ENCODE measurements at regions not wholly inside any gene's neighbourhood (a gene's known extent, or its start where the extent isn't known, plus 50 kb on each side); places are given as distances from the start of the nearest gene placed in this dataset.
A peak's percentile ranks its signal among the peaks of the same experiment; 100 is the strongest.

- Histone ChIP-seq H3K27ac (no peak overlapping the region), H3K4me3 (no peak overlapping the region), H3K9me2 (replicated peaks; ENCODE audit: insufficient read depth) (no peaks in the 10 kb centered on the region), H3K4me1 (ENCODE audit: insufficient read depth) (peaks cover 9% of the 10 kb centered on the region), H2AFZ (no peak overlapping the region), H3K36me3 (replicated peaks; ENCODE audit: insufficient read depth, low read depth) (no peaks in the 10 kb centered on the region), H3K79me2 (no peaks in the 10 kb centered on the region), H4K20me1 (ENCODE audit: insufficient read depth, poor library complexity, severe bottlenecking) (no peaks in the 10 kb centered on the region), H3K9me3 (ENCODE audit: low read depth) (no peaks in the 10 kb centered on the region), H3K4me2 (peak overlapping the region; percentile 41), H3K27me3 (no peaks in the 10 kb centered on the region)
- DNase-seq (ENCODE audit: low spot score) = no peak
- TF ChIP-seq CTCF (IDR thresholded peaks at IDR 0.05; ENCODE audit: poor library complexity) = no peak
- no peak for TF ChIP-seq EZH2 (IDR thresholded peaks at IDR 0.05; ENCODE audit: borderline replicate concordance)
- TF ChIP-seq EZH2phosphoT487 (IDR thresholded peaks at IDR 0.05; ENCODE audit: low read depth, severe bottlenecking, unreplicated experiment) = no peak
- WGBS (ENCODE audit: low lambda C conversion rate, missing lambda C conversion rate) = 76% methylated on average over 5 of the region's 5 CpGs
Observed at GRCh38 chr1:193463326-193463932, 277.0 kb upstream of the B3GALT2 start.

- Histone ChIP-seq H2AFZ (peak overlapping the region; percentile 49), H4K20me1 (ENCODE audit: insufficient read depth, poor library complexity, severe bottlenecking) (no peaks in the 10 kb centered on the region), H3K4me3 (no peak overlapping the region), H3K4me1 (ENCODE audit: insufficient read depth) (peaks cover 9% of the 10 kb centered on the region), H3K27ac (no peak overlapping the region), H3K4me2 (peak overlapping the region; percentile 41), H3K36me3 (replicated peaks; ENCODE audit: insufficient read depth, low read depth) (no peaks in the 10 kb centered on the region), H3K27me3 (no peaks in the 10 kb centered on the region), H3K79me2 (no peaks in the 10 kb centered on the region), H3K9me2 (replicated peaks; ENCODE audit: insufficient read depth) (no peaks in the 10 kb centered on the region), H3K9me3 (ENCODE audit: low read depth) (no peaks in the 10 kb centered on the region)
- 53% methylated on average over 5 of the region's 5 CpGs for WGBS (ENCODE audit: low lambda C conversion rate, missing lambda C conversion rate)
- no peak for DNase-seq (ENCODE audit: low spot score)
- TF ChIP-seq CTCF (IDR thresholded peaks at IDR 0.05; ENCODE audit: poor library complexity) (no peak), EZH2 (IDR thresholded peaks at IDR 0.05; ENCODE audit: borderline replicate concordance) (no peak), EZH2phosphoT487 (IDR thresholded peaks at IDR 0.05; ENCODE audit: low read depth, severe bottlenecking, unreplicated experiment) (no peak)
Observed at GRCh38 chr1:193462629-193463320, 276.4 kb upstream of the B3GALT2 start.

- no peak for TF ChIP-seq CTCF (IDR thresholded peaks at IDR 0.05; ENCODE audit: poor library complexity)
- no peak for TF ChIP-seq EZH2phosphoT487 (IDR thresholded peaks at IDR 0.05; ENCODE audit: low read depth, severe bottlenecking, unreplicated experiment)
- no peak for TF ChIP-seq EZH2 (IDR thresholded peaks at IDR 0.05; ENCODE audit: borderline replicate concordance)
- Histone ChIP-seq H3K36me3 (replicated peaks; ENCODE audit: insufficient read depth, low read depth) (no peaks in the 10 kb centered on the region), H3K9me3 (ENCODE audit: low read depth) (no peaks in the 10 kb centered on the region), H3K9me2 (replicated peaks; ENCODE audit: insufficient read depth) (no peaks in the 10 kb centered on the region), H3K4me1 (ENCODE audit: insufficient read depth) (peaks cover 17% of the 10 kb centered on the region), H2AFZ (no peak overlapping the region), H3K4me3 (no peak overlapping the region), H3K79me2 (no peaks in the 10 kb centered on the region), H4K20me1 (ENCODE audit: insufficient read depth, poor library complexity, severe bottlenecking) (no peaks in the 10 kb centered on the region), H3K4me2 (no peak overlapping the region), H3K27me3 (no peaks in the 10 kb centered on the region), H3K27ac (no peak overlapping the region)
- no peak for DNase-seq (ENCODE audit: low spot score)
- 89% methylated on average over 5 of the region's 5 CpGs for WGBS (ENCODE audit: low lambda C conversion rate, missing lambda C conversion rate)
Observed at GRCh38 chr1:193458628-193459027, 272.2 kb upstream of the B3GALT2 start.
